Hematopoietic multipotent progenitor cell treated with erythropoietin and hydrocortisone succinate and interleukin-3 and kit ligand, for 15 days (in vitro differentiated cells): ENCODE measurements at regions not wholly inside any gene's neighbourhood (a gene's known extent, or its start where the extent isn't known, plus 50 kb on each side); places are given as distances from the start of the nearest gene placed in this dataset.
"Not testable (repeated sequence)": the region's sequence is repeated elsewhere in the genome, so short reads cannot be mapped to it uniquely, and the experiment has no call there.

ENCODE experiments used
- DNase-seq: peaks from one replicate; pipeline ENCODE4 v3.0.0-alpha.2; 2015; ENCODE audit warnings: low spot score

- no peak for DNase-seq
These were observed 532.1 kb upstream of the B3GAT1 start for GRCh38 chr11:134944131-134944530.

GRCh38 chr11:134943544-134943943 is 531.5 kb upstream of the B3GAT1 start:
- no peak for DNase-seq

GRCh38 chr11:134942681-134943080 is 530.6 kb upstream of the B3GAT1 start:
- DNase-seq, result no peak

- DNase-seq, result not testable (repeated sequence)
These were observed 530.0 kb upstream of the B3GAT1 start for GRCh38 chr11:134941936-134942600.

- DNase-seq, result no peak
These were observed 529.3 kb upstream of the B3GAT1 start for GRCh38 chr11:134941326-134941725.

GRCh38 chr11:134940441-134941126 is 528.5 kb upstream of the B3GAT1 start:
- no peak for DNase-seq

GRCh38 chr11:134939905-134940304 is 527.9 kb upstream of the B3GAT1 start:
- no peak for DNase-seq

GRCh38 chr11:134939031-134939430 is 527.0 kb upstream of the B3GAT1 start:
- DNase-seq, result no peak

- no peak for DNase-seq
These were observed 526.2 kb upstream of the B3GAT1 start for GRCh38 chr11:134938212-134938611.

- DNase-seq, result not testable (repeated sequence)
These were observed 525.2 kb upstream of the B3GAT1 start for GRCh38 chr11:134937193-134937592.

- no peak for DNase-seq
These were observed 520.7 kb upstream of the B3GAT1 start for GRCh38 chr11:134932761-134933160.

- DNase-seq, result no peak
These were observed 513.4 kb upstream of the B3GAT1 start for GRCh38 chr11:134925432-134925831.

- no peak for DNase-seq
These were observed 511.4 kb upstream of the B3GAT1 start for GRCh38 chr11:134923441-134923840.

- DNase-seq, result no peak
These were observed 509.9 kb upstream of the B3GAT1 start for GRCh38 chr11:134921938-134922337.

- DNase-seq, result no peak
These were observed 509.0 kb upstream of the B3GAT1 start for GRCh38 chr11:134920851-134921608.

GRCh38 chr11:134916421-134917213 is 504.6 kb upstream of the B3GAT1 start:
- no peak for DNase-seq

- DNase-seq, result no peak
These were observed 503.8 kb upstream of the B3GAT1 start for GRCh38 chr11:134915881-134916280.

- DNase-seq, result no peak
These were observed 503.2 kb upstream of the B3GAT1 start for GRCh38 chr11:134915212-134915611.

GRCh38 chr11:134913999-134914590 is 502.1 kb upstream of the B3GAT1 start:
- no peak for DNase-seq

- DNase-seq, result no peak
These were observed 501.3 kb upstream of the B3GAT1 start for GRCh38 chr11:134913391-134913790.

GRCh38 chr11:134911514-134912180 is 499.6 kb upstream of the B3GAT1 start:
- DNase-seq, result no peak
